Karpas-422 (cell line): ENCODE measurements at regions not wholly inside any gene's neighbourhood (a gene's known extent, or its start where the extent isn't known, plus 50 kb on each side); places are given as distances from the start of the nearest gene placed in this dataset. TPM values are rescaled to one million over a fixed set of nuclear protein-coding genes. Genes with fewer than 3 reads are reported as not detected.

Experiments used
- DNase-seq: peaks from one replicate; pipeline ENCODE4 v3.0.0-alpha.2; 2015
- H2AFZ ChIP-seq: fragments of 200-600 bp; sonication (generic); 2 replicates; pipeline ENCODE4 v1.6.1; 2014; ENCODE audit warnings: antibody characterized with exemption, low read length, mixed read lengths
- H3K27ac ChIP-seq: fragments of 200-600 bp; sonication (generic); 2 replicates; pipeline ENCODE4 v1.5.1; 2014; ENCODE audit warnings: mild to moderate bottlenecking, low read length, moderate library complexity
- H3K27me3 ChIP-seq: fragments of 200-600 bp; sonication (generic); 2 replicates; pipeline ENCODE4 v1.6.1; 2014; ENCODE audit warnings: low read length, mixed read lengths
- H3K36me3 ChIP-seq: fragments of 200-600 bp; sonication (generic); 2 replicates; pipeline ENCODE4 v1.6.1; 2014; ENCODE audit warnings: low read length, mixed read lengths; ENCODE audit not compliant: insufficient read depth
- H3K4me1 ChIP-seq: fragments of 200-600 bp; sonication (generic); 2 replicates; pipeline ENCODE4 v1.6.1; 2014; ENCODE audit warnings: mild to moderate bottlenecking, low read length, mixed read lengths
- H3K4me2 ChIP-seq: fragments of 200-600 bp; sonication (generic); 2 replicates; pipeline ENCODE4 v1.6.1; 2014; ENCODE audit warnings: low read length, low read depth, mild to moderate bottlenecking; ENCODE audit not compliant: poor library complexity, severe bottlenecking
- H3K4me3 ChIP-seq: fragments of 200-600 bp; sonication (generic); 2 replicates; pipeline ENCODE4 v1.5.1; 2014; ENCODE audit warnings: mild to moderate bottlenecking, antibody characterized with exemption, low read length, mixed read lengths
- H3K79me2 ChIP-seq: fragments of 200-600 bp; sonication (generic); 2 replicates; pipeline ENCODE4 v1.6.1; 2014; ENCODE audit warnings: mild to moderate bottlenecking, low read length, mixed read lengths
- H3K9ac ChIP-seq: fragments of 200-600 bp; sonication (generic); 2 replicates; pipeline ENCODE4 v1.6.0; 2014; ENCODE audit warnings: low read length
- H3K9me2 ChIP-seq: fragments of 200-600 bp; sonication (generic), shearing (Covaris generic); replicated peaks from 2 replicates; pipeline ENCODE4 v1.6.0; 2014; ENCODE audit warnings: mild to moderate bottlenecking, low read length, moderate library complexity; ENCODE audit not compliant: insufficient read depth
- H3K9me3 ChIP-seq: fragments of 300-700, 200-600 bp; sonication (generic); 2 replicates; pipeline ENCODE4 v1.6.1; 2014; ENCODE audit warnings: low read length, mixed read lengths
- H4K20me1 ChIP-seq: fragments of 200-600 bp; sonication (generic); 2 replicates; pipeline ENCODE4 v1.6.1; 2014; ENCODE audit warnings: mild to moderate bottlenecking, antibody characterized with exemption, low read length, low read depth; ENCODE audit not compliant: insufficient read depth
- small RNA-seq: library from RNA; depleted of rRNA; stranded (forward); fragments of <200 nt; gene quantifications from one replicate; pipeline ENCODE3, GENCODE V24; 2014

- no peak overlapping the region for H3K9ac ChIP-seq
- H3K4me3 ChIP-seq: no peak overlapping the region
- H3K4me1 ChIP-seq: no peaks in the 10 kb centered on the region
Observed at GRCh38 chr5:74918232-74918669, 52.1 kb upstream of the FAM169A start.

GRCh38 chr5:74916831-74917710 is 50.9 kb upstream of the FAM169A start:
- Histone ChIP-seq H3K36me3 (no peaks in the 10 kb centered on the region), H3K27ac (no peak overlapping the region), H3K79me2 (no peaks in the 10 kb centered on the region), H3K9me2 (no peaks in the 10 kb centered on the region), H3K27me3 (no peaks in the 10 kb centered on the region), H3K4me2 (no peak overlapping the region), H4K20me1 (no peaks in the 10 kb centered on the region), H3K9me3 (no peaks in the 10 kb centered on the region), H3K4me1 (no peaks in the 10 kb centered on the region), H3K4me3 (no peak overlapping the region), H3K9ac (no peak overlapping the region), H2AFZ (no peak overlapping the region)
- no peak for DNase-seq

More at GRCh38 chr5:74918232-74918669, 52.1 kb upstream of the FAM169A start:
- no peaks in the 10 kb centered on the region for H3K36me3 ChIP-seq
- no peaks in the 10 kb centered on the region for H3K9me2 ChIP-seq
- no peaks in the 10 kb centered on the region for H4K20me1 ChIP-seq
- H3K9me3 ChIP-seq: no peaks in the 10 kb centered on the region
- no peak overlapping the region for H2AFZ ChIP-seq
- no peaks in the 10 kb centered on the region for H3K79me2 ChIP-seq
- H3K27ac ChIP-seq: no peak overlapping the region
- H3K27me3 ChIP-seq: no peaks in the 10 kb centered on the region
- DNase-seq: no peak
- no peak overlapping the region for H3K4me2 ChIP-seq

Small RNAs in the stretch of these regions (small RNA-seq; reads per million reads assigned to genes)
- gene AC116337.2: not detected
